ENCODE measurements at regions not wholly inside any gene's neighbourhood (a gene's known extent, or its start where the extent isn't known, plus 50 kb on each side); places are given as distances from the start of the nearest gene placed in this dataset.
A peak's percentile ranks its signal among the peaks of the same experiment; 100 is the strongest.

DNA sequence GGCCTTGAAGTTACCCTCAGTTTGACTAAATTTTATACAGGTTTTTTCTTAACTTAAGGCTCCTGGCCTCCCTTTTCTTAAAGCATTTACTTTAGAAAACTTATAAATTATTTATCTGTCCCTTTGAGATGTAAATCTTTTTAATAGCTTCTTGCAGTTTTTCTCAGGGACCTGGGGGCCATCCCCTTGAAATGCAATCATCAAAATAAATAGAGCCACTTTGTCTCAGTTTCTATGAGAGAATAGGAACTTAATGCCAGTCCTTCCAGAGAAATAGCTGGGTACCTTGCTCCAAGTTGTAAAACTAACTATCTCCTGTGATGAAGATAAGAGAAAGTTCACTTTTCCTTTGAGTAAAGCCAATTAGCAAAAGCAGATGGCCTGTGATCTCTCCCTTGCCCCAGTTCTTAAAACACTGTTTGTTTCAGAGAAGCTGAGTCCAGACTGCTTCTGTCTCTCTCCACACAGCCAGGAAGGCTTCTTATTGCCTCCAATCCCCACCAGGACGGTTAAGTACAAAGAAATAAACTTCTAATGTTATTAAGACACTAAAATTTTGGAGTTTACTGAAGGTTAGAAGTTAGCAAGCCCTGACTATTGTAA, 913.1 kb downstream of the OLFM4 start:
- TF ChIP-seq, protein P1, sequence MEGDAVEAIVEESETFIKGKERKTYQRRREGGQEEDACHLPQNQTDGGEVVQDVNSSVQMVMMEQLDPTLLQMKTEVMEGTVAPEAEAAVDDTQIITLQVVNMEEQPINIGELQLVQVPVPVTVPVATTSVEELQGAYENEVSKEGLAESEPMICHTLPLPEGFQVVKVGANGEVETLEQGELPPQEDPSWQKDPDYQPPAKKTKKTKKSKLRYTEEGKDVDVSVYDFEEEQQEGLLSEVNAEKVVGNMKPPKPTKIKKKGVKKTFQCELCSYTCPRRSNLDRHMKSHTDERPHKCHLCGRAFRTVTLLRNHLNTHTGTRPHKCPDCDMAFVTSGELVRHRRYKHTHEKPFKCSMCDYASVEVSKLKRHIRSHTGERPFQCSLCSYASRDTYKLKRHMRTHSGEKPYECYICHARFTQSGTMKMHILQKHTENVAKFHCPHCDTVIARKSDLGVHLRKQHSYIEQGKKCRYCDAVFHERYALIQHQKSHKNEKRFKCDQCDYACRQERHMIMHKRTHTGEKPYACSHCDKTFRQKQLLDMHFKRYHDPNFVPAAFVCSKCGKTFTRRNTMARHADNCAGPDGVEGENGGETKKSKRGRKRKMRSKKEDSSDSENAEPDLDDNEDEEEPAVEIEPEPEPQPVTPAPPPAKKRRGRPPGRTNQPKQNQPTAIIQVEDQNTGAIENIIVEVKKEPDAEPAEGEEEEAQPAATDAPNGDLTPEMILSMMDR (IDR thresholded peaks at IDR 0.05; ENCODE audit: unreplicated experiment), result no peak
- H3K36me3 Mint-ChIP-seq (ENCODE audit: insufficient read depth), result no peaks in the 10 kb centered on the region
- DNase-seq (ENCODE audit: low spot score, unreplicated experiment), result no peak
- no peaks in the 10 kb centered on the region for H3K9me3 Mint-ChIP-seq (ENCODE audit: low read depth)
- H3K4me1 Mint-ChIP-seq (ENCODE audit: low read depth), result peaks cover 15% of the 10 kb centered on the region
- no peaks in the 10 kb centered on the region for H3K27me3 Mint-ChIP-seq
- no peak overlapping the region for H3K27ac Mint-ChIP-seq
- H3K4me3 Mint-ChIP-seq (ENCODE audit: low read depth), result no peak overlapping the region

DNA sequence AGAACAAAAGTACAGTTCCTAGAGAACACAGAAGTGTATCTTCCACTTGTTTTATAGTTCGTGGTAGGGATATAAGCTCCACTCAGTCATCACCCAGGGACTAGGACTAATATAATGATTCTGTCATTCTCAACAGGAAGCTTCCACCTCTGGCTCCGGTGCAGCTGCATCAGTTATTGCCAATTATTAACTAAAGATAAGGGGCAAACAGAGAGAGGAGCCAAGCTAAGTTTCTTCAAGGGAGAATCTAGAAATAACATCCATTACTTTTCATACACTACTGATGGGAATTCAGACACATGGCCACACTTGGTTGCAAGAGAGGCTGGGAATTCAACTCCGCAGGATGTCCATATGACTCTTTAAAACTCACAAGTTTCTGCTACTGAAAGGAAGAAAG, 917.9 kb downstream of the OLFM4 start:
- peak overlapping the region; percentile 8 for H3K27ac Mint-ChIP-seq
- DNase-seq (ENCODE audit: low spot score, unreplicated experiment), result no peak
- peaks cover 15% of the 10 kb centered on the region for H3K4me1 Mint-ChIP-seq (ENCODE audit: low read depth)
- H3K4me3 Mint-ChIP-seq (ENCODE audit: low read depth), result peak overlapping the region; percentile 57
- H3K36me3 Mint-ChIP-seq (ENCODE audit: insufficient read depth), result no peaks in the 10 kb centered on the region
- peaks cover 4% of the 10 kb centered on the region for H3K9me3 Mint-ChIP-seq (ENCODE audit: low read depth)
- H3K27me3 Mint-ChIP-seq, result no peaks in the 10 kb centered on the region
- TF ChIP-seq, protein P1 (IDR thresholded peaks at IDR 0.05; ENCODE audit: unreplicated experiment), result no peak

DNA sequence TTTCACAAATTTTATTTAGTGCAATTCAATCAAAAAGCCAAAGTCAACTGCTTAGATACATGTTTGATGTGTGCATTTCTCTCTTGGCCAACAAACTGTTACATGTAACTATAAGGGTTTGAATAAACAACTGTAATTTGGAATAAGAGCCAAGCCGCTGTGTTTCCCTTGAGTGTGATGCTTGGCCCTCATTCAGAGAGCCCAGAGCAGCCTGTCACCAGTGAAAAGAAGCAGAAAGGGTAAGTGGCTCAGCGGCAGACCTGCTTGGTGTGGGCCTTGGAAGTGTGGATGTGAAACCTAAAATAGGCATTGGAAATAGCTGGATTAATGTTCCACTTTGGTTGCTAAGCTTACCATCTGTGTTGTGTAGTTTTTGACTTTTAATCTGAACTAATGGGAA, 924.6 kb downstream of the OLFM4 start:
- Mint-ChIP-seq H3K4me3 (ENCODE audit: low read depth) (no peak overlapping the region), H3K27me3 (no peaks in the 10 kb centered on the region), H3K27ac (no peak overlapping the region), H3K4me1 (ENCODE audit: low read depth) (peaks cover 3% of the 10 kb centered on the region), H3K9me3 (ENCODE audit: low read depth) (peaks cover 4% of the 10 kb centered on the region), H3K36me3 (ENCODE audit: insufficient read depth) (no peaks in the 10 kb centered on the region)
- TF ChIP-seq, protein P1 (IDR thresholded peaks at IDR 0.05; ENCODE audit: unreplicated experiment), result no peak
- no peak for DNase-seq (ENCODE audit: low spot score, unreplicated experiment)
